Heart left ventricle (tissue), 13 donors: ENCODE measurements at regions not wholly inside any gene's neighbourhood (a gene's known extent, or its start where the extent isn't known, plus 50 kb on each side); places are given as distances from the start of the nearest gene placed in this dataset.
"Not testable (repeated sequence)": the region's sequence is repeated elsewhere in the genome, so short reads cannot be mapped to it uniquely, and the experiment has no call there.

Experiments
- POLR2A ChIP-seq, 2 donors: fragments of 450-650 bp; IDR thresholded peaks; one replicate each; pipeline ENCODE4 v1.6.1; 2017; ENCODE audit warnings: antibody characterized with exemption in 2 of 2, mild to moderate bottlenecking in 2 of 2, moderate library complexity in 2 of 2
- TF ChIP-seq, protein P1 (sequence below), 12 donors: fragments of 200-600 bp; sonication (generic) in 4 of 12; IDR thresholded peaks; one replicate each; pipeline versions ENCODE4 v1.5.0 to v1.8.0; 2018 to 2022; ENCODE audit warnings: antibody characterized with exemption in 12 of 12, mild to moderate bottlenecking in 5 of 12
- donor health status: ischemic (EF 13 %, LVEDD 7.1; RV severe dilation, severe dysfunction).
- donor health status: DM: no; HTN: yes; CAD: no.
- donor health status: DM: no; HTN: no; CAD: no.
- donor health status: ischemic (EF 25% LVEDD 6.9; RV normal size, moderate dysfunction).
- donor health status: ischemic (EF 25% LVEDD 5.7; RV mildly dilated, moderate dysfunction).
- donor health status: ischemic (EF 35%, LVEDD 5.7; RV mildly dilated, moderate dysfunction).
- donor health status: nonischemic (EF 11% LVEDD 7.7; RV severe dilation, severe dysfunction).
- donor health status: DM: yes; HTN: yes; CAD: no.
- donor health status: PGD.
- donor health status: ischemic (EF 29% LVEDD 5.4; RV normal size, mild dysfunction).
- donor health status: nonischemic (EF 23%, LVEDD 6.1; RV moderate dilation, normal function).

DNA sequence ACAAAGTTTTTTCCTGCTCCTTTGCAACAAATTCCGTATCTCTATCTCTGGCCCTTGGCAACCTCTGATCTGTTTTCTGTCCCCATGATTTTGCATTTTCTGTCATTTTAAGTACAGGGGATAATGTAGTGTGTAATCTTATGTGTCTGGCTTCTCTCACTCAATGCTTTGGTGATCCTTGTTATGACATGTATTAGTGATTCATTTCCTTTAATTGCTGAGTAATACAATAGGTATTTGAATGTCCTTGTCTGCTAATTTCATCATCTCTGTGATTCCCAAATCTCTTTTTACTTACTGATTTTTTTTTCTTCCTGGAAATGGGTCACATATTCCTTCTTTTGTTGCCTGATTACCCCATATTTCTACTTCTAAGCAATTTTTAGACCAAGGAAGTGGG lies 1538.6 kb upstream of the PCDH10 start:
- TF ChIP-seq, protein P1, sequence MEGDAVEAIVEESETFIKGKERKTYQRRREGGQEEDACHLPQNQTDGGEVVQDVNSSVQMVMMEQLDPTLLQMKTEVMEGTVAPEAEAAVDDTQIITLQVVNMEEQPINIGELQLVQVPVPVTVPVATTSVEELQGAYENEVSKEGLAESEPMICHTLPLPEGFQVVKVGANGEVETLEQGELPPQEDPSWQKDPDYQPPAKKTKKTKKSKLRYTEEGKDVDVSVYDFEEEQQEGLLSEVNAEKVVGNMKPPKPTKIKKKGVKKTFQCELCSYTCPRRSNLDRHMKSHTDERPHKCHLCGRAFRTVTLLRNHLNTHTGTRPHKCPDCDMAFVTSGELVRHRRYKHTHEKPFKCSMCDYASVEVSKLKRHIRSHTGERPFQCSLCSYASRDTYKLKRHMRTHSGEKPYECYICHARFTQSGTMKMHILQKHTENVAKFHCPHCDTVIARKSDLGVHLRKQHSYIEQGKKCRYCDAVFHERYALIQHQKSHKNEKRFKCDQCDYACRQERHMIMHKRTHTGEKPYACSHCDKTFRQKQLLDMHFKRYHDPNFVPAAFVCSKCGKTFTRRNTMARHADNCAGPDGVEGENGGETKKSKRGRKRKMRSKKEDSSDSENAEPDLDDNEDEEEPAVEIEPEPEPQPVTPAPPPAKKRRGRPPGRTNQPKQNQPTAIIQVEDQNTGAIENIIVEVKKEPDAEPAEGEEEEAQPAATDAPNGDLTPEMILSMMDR (IDR thresholded peaks at IDR 0.05): not testable (repeated sequence)
- not testable (repeated sequence) for TF ChIP-seq POLR2A (IDR thresholded peaks at IDR 0.05)
